Dermis blood vessel endothelial cell (primary cell): ENCODE measurements at regions not wholly inside any gene's neighbourhood (a gene's known extent, or its start where the extent isn't known, plus 50 kb on each side); places are given as distances from the start of the nearest gene placed in this dataset.

Experiments used
- DNase-seq: peaks from one replicate; pipeline ENCODE4 v3.0.0; 2010

DNA sequence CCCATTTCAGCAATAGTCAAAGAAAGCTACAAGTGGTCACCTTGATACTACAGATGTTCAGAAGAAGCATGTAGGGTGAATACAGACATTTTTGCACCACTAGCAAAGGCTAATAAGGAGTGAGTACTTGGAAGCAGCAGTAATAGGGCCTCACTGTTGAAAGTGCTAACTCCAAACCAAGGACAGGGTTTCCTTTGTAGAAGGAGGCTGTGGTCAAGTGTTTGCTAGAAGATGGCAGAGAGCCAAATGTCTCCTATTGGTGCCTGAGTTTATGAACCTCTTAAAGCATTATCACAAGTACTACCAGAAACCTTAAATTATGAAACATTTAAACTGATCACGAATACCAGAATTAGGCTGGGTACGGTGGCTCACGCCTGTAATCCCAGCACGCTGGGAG lies 308.1 kb downstream of the ZEB2 start:
- DNase-seq = no peak

DNA sequence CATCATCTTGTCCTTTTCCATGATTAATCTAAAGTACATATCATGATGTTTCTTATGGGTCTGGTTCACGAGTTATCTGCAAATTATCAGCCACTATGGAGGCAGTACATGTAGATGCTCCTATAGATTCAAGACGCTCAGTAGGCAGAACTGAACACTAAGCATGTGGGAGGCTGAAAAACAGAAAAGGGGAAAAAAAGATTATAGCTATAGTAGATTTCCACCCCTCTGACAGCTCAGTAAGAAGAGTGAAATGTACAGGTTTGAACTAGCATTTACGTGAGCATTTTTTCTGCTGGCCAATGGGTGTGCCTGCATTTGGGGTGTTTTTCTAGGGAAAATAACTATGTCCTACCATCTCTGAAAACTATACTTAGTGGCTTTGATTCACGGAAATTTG lies 308.9 kb downstream of the ZEB2 start:
- DNase-seq = no peak

DNA sequence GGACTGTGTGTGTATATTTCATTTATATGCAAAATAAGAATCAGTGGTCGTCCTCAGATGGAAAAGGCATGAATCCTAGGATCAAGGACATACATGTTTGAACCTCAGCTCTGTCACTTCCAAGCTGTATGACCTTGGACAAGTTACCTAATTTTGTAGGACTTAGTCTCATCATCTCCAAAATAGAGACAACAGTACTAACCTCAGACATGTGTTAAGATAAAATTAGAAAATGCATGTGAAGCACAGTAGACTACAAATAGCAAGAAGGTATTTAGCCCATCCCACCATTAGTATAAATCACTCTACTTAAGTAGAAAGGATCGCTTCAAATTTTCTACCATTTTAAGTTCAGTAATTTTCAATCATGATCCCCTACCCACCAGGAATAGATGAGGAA lies 309.8 kb downstream of the ZEB2 start:
- DNase-seq = no peak

DNA sequence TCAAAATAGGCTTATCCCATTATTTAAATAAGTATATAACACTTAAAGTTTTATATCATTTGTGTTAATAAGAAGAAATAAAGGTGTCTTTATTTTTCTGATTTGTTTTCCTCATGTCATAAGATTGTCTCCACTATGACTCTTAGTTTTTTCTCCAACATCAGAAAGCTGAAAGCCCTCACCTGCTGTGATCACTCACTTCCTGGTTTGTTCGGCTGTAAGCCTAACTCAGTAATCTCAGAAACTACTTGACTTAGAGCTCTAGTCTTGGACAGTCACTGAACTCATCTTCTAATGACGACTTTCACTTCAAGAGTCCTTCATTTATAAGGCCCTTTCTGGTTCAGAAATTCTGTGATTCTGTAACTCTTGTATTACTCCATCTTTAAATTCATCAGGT lies 311.0 kb downstream of the ZEB2 start:
- no peak for DNase-seq

GRCh38 chr2:144206019-144206418 lies 313.9 kb downstream of the ZEB2 start:
- no peak for DNase-seq

DNA sequence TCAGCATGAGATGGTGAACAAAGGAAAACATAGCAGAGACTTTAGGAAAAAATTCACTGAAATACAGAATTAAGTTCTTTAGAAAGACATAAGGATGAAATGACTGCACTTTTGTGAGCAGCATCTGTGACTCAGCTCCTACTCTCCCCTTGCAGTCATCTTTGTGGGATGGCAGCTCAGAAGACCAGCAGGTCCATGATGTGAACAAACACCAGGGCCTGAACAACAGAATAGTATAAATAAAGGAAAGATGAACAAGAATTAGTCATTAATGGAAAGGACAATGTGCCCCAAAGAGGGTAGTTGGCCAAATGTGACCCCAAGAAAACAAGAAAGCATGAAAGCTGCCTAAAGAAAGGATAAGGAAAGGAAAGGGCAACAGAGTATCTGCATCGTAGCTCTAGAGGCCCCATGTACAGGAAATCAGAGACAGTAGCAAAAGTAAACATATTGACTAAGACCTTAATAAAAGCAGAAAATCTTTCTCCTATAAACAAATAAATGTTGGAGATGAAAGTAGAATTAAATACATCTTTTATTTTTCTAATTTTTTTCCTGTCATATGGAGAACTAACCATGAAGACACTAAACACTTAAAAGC lies 318.0 kb downstream of the ZEB2 start:
- DNase-seq = peak; percentile 5

DNA sequence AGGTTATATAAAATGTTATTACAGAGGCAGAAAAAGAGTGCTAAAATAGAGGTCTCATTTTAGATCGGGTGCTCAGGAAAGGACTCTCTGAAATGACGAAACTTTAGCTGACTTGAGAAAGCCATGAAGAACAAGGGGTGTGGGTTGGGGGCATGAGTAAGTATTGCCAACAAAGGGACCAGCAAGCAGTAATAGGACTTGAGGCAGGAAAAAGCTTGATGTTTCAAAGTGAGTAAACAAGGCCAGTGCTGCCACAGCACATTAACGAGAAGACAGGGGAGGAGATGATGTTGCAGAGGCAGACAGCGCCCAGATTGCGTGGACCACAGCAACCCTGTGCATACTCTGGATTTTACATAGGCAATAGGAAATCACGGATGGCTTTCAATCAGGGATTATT lies 318.8 kb downstream of the ZEB2 start:
- DNase-seq = no peak

DNA sequence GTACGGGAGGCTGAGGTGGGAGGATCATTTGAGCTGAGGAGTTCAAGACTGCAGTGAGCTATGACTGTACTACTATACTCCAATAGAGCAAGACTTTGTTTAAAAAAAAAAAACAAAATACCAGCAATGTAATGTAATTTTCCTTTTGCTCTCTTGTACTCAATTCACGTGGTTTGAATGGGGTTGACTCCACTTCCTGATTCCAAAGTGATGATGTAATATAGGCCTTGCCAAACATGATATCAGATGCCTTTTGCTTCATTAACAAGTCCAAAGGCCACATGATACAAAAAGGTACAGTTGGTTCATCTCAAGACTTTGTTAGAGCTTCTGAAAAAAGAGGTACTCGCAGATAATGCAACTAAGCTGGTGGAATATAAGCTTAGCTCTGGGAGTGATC lies 321.8 kb downstream of the ZEB2 start:
- peak; percentile 65 for DNase-seq

GRCh38 chr2:144194326-144195071 lies 325.4 kb downstream of the ZEB2 start:
- no peak for DNase-seq

- no peak for DNase-seq
Measured at GRCh38 chr2:144190908-144191605, 328.9 kb downstream of the ZEB2 start.

DNA sequence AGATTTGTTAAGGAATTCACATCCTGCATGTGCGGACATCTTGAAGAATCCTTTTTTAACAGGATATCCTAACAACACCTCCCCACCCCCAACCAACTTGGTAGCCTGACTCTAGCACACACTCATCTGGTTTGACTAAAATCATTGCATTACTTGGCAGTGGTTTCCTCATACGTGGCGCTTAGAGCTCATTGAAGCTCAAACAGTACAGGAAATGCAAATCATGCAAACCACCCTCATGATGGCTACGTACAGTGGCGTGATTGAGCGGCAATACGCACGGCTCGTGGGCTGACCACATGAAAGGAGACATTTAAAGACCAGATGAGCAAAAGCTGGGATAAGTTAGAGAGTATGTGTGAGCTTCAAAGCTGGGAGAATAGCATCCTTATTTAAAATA lies 336.2 kb downstream of the ZEB2 start:
- no peak for DNase-seq

DNA sequence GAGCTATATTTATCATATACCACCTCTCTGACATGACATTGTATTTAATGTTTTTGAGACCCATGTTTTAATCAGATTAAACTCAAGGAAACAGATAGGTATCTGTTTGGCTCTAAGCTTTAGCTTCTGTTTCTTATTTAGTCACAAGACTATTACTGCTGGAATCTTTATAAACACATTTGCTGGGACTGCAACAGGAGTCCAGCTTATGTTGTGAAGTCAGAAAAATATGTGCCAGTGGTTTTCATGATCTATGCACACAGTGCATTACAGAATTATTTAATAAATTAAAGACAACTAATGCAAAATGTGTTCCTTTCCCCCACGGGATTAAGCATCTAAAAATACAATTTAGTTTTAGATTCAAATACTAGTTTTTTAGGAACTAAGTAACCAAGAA lies 338.9 kb downstream of the ZEB2 start:
- no peak for DNase-seq

DNA sequence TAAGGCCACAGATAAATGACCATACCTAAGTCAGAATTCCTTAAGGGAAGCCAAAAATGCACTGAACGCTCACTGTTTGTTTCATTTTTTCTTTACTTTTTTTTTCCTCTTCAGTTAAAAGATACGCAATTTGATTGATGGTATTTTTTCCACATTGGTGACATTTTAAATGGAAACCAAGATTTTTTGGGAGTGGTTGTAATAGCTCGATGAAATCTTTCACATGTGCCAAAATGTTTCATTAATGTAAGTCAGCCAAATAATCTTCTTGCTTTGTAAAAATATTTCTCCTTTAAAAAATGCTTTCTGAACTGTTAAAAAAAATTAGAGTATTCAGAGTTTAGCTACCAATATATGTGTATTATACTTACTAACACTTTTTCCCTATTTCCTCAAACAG lies 339.8 kb downstream of the ZEB2 start:
- DNase-seq = no peak

DNA sequence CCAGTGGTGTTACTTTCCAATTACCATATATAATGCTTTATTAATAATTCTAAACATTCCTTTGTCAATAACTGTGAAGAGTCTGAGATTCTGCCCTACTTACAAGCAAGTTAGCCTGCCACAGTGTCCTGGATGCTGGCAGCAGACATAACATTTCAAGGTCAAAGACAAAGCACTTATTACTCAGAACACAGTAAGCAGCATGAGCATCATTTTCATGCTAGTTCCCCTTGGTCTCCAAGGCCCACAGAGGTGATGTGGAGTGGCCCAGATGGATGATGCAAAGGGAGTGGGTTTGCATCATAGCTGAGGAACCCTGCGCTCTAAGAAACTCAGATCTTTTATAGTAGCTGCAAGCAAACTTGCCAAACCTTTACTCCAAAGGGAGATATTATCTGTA lies 349.7 kb downstream of the ZEB2 start:
- DNase-seq = no peak

- DNase-seq = no peak
Measured at GRCh38 chr2:144166743-144167142, 353.2 kb downstream of the ZEB2 start.

GRCh38 chr2:144165599-144166250 lies 354.2 kb downstream of the ZEB2 start:
- DNase-seq = no peak

DNA sequence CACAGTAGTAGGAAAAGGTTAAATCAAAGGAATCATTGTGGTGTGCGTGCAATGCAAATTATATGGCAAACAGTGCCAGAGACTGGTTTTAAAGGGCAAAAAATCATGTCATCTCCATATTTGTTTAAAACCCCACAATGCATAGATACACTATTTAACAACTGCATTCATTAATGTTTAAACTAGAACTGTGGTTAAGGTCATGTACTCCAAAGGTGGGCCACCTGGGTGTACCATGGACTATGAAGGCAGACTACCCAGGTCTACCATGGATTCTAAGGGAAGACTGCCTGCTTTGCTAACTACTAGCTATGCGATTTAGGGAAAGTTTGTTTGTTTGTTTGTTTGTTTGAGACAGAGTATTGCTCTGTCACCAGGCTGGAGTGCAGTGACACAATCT lies 356.3 kb downstream of the ZEB2 start:
- no peak for DNase-seq

DNA sequence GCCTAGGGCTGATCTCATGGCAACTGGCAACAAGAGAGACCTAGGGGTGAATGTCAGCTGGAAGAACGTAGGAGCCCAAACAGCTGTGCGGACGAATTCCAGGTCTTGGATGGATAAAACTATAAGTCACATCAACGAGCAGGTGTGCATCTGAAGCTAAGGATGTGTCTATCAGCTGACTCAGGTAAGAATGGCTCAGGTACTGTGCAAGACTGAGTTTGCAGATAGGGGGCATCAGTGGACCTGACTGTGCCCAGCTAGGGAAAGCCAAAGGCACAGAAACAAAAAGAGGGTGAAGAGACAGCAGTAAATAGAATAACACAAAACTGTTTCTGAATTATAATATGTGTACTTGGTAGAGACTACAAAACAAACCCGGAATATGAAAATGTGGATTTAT lies 357.3 kb downstream of the ZEB2 start:
- DNase-seq = peak; percentile 32

DNA sequence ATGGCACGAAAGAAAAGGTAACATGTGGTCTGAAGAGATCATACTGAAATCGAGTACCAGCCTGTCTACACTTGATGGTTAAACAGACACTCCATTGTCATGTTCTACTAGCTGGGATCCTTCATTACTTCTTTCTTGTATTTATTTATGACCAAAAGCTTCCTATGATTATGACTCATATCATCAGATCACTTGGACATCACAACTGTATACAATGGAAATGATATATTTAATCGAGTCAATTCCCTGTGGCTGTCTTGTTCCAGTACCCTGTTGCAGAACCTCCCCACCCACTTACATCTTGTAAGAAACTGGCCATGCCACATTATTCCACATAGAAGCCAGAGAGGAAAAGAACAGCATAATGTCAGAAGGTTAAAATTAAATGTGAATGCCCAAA lies 358.9 kb downstream of the ZEB2 start:
- DNase-seq = no peak

- DNase-seq = no peak
Measured at GRCh38 chr2:144159240-144159639, 360.7 kb downstream of the ZEB2 start.

DNA sequence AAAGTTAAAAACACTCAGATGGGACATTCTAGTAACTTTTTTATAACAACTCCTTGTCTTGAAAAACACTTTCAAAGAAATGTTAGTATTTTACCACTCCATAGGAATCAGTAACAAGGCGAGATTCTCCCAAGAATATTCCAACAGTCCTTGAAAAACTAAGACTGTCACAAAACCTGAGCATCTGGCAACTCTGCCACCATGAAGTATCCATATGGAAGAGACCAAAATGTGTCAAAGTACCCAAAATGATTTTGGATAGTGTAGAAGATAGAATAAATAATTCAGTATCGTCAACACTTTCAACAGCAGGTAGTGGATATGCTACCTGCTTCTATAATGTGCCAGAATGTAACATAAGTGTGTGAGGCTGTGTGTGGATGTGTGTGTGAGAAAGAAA lies 361.8 kb downstream of the ZEB2 start:
- DNase-seq = no peak

- DNase-seq = peak; percentile 41
Measured at GRCh38 chr2:144156736-144157640, 362.9 kb downstream of the ZEB2 start.

GRCh38 chr2:144154205-144154604 lies 365.7 kb downstream of the ZEB2 start:
- DNase-seq = no peak
